H9 (cell line): ENCODE measurements at regions not wholly inside any gene's neighbourhood (a gene's known extent, or its start where the extent isn't known, plus 50 kb on each side); places are given as distances from the start of the nearest gene placed in this dataset.

Experiments used
- DNase-seq: peaks from one replicate; pipeline ENCODE4 v3.0.0-alpha.2; 2017
- H2AFZ ChIP-seq: one replicate; pipeline ENCODE4 v1.6.1; 2013; ENCODE audit warnings: mild to moderate bottlenecking, low read length, control low read depth, moderate library complexity
- H2AK5ac ChIP-seq: 2 replicates; pipeline ENCODE4 v1.6.1; 2013; ENCODE audit warnings: low read length, control low read depth, mixed read lengths; ENCODE audit not compliant: insufficient read length
- H2BK120ac ChIP-seq: one replicate; pipeline ENCODE4 v1.6.1; 2013; ENCODE audit warnings: low read depth, mild to moderate bottlenecking, low read length, control low read depth, inconsistent platforms; ENCODE audit not compliant: poor library complexity, severe bottlenecking
- H2BK12ac ChIP-seq: 2 replicates; pipeline ENCODE4 v1.6.1; 2013; ENCODE audit warnings: low read length, control low read depth, mixed read lengths, low read depth; ENCODE audit not compliant: insufficient read length
- H2BK15ac ChIP-seq: 2 replicates; pipeline ENCODE4 v1.6.1; 2013; ENCODE audit warnings: low read depth, low read length, control low read depth
- H2BK20ac ChIP-seq: one replicate; pipeline ENCODE4 v1.6.1; 2013; ENCODE audit warnings: low read depth, mild to moderate bottlenecking, low read length, control low read depth, inconsistent platforms; ENCODE audit not compliant: poor library complexity, severe bottlenecking
- H2BK5ac ChIP-seq: 2 replicates; pipeline ENCODE4 v1.6.1; 2013; ENCODE audit warnings: low read length, control low read depth, mixed read lengths; ENCODE audit not compliant: insufficient read length
- H3K14ac ChIP-seq: 2 replicates; pipeline ENCODE4 v1.6.1; 2013; ENCODE audit warnings: low read length, control low read depth; ENCODE audit not compliant: insufficient read depth
- H3K18ac ChIP-seq: 2 replicates; pipeline ENCODE4 v1.6.1; 2013; ENCODE audit warnings: low read depth, mild to moderate bottlenecking, mixed read lengths, low read length, control low read depth; ENCODE audit not compliant: insufficient read length
- H3K23ac ChIP-seq: 2 replicates; pipeline ENCODE4 v1.6.1; 2013; ENCODE audit warnings: low read length, control low read depth, mixed read lengths, low read depth; ENCODE audit not compliant: insufficient read length
- H3K23me2 ChIP-seq: 2 replicates; pipeline ENCODE4 v1.6.1; 2013; ENCODE audit warnings: low read depth, mild to moderate bottlenecking, mixed read lengths, low read length, control low read depth; ENCODE audit not compliant: insufficient read length, poor library complexity, severe bottlenecking
- H3K27ac ChIP-seq: 2 replicates; pipeline ENCODE4 v1.5.1; 2013; ENCODE audit warnings: low read length, control low read depth, mixed read lengths, low read depth; ENCODE audit not compliant: insufficient read length
- H3K27me3 ChIP-seq: 2 replicates; pipeline ENCODE4 v1.6.1; 2013; ENCODE audit warnings: low read length, control low read depth, inconsistent platforms; ENCODE audit not compliant: insufficient read depth
- H3K4ac ChIP-seq: 2 replicates; pipeline ENCODE4 v1.6.1; 2013; ENCODE audit warnings: low read depth, mild to moderate bottlenecking, control low read depth, inconsistent platforms, low read length, moderate library complexity
- H3K4me1 ChIP-seq: 2 replicates; pipeline ENCODE4 v1.6.1; 2013; ENCODE audit warnings: low read length, control low read depth, inconsistent platforms; ENCODE audit not compliant: insufficient read depth
- H3K4me2 ChIP-seq: 2 replicates; pipeline ENCODE4 v1.6.1; 2013; ENCODE audit warnings: low read length, control low read depth, mixed read lengths; ENCODE audit not compliant: insufficient read length, insufficient read depth
- H3K56ac ChIP-seq: 2 replicates; pipeline ENCODE4 v1.6.1; 2013; ENCODE audit warnings: low read depth, mild to moderate bottlenecking, mixed read lengths, low read length, control low read depth; ENCODE audit not compliant: insufficient read length
- H3K79me1 ChIP-seq: 2 replicates; pipeline ENCODE4 v1.6.1; 2013; ENCODE audit warnings: low read depth, mild to moderate bottlenecking, moderate library complexity, low read length, control low read depth, inconsistent platforms; ENCODE audit not compliant: insufficient read depth, poor library complexity, severe bottlenecking
- H3K79me2 ChIP-seq: 2 replicates; pipeline ENCODE4 v1.6.1; 2013; ENCODE audit warnings: low read length, control low read depth, inconsistent platforms; ENCODE audit not compliant: insufficient read depth
- H3K9ac ChIP-seq: 2 replicates; pipeline ENCODE4 v1.6.1; 2013; ENCODE audit warnings: low read length, control low read depth, mixed read lengths; ENCODE audit not compliant: insufficient read length; ENCODE audit errors: extremely low read depth
- H3K9me3 ChIP-seq: one replicate; pipeline ENCODE4 v1.6.1; 2013; ENCODE audit warnings: low read depth, low read length, inconsistent platforms; ENCODE audit not compliant: control insufficient read depth
- H3T11ph ChIP-seq: one replicate; pipeline ENCODE4 v1.6.1; 2013; ENCODE audit warnings: mild to moderate bottlenecking, low read length, control low read depth, inconsistent platforms
- H4K20me1 ChIP-seq: one replicate; pipeline ENCODE4 v1.6.1; 2013; ENCODE audit not compliant: control insufficient read depth, insufficient read length, insufficient read depth
- H4K5ac ChIP-seq: 2 replicates; pipeline ENCODE4 v1.6.1; 2013; ENCODE audit warnings: low read depth, mild to moderate bottlenecking, mixed read lengths, low read length, control low read depth; ENCODE audit not compliant: insufficient read length
- H4K8ac ChIP-seq: replicated peaks from 2 replicates; pipeline ENCODE4 v1.6.1; 2013; ENCODE audit warnings: low read length, control low read depth, mixed read lengths, low read depth; ENCODE audit not compliant: insufficient read length
- H4K91ac ChIP-seq: 2 replicates; pipeline ENCODE4 v1.6.1; 2013; ENCODE audit warnings: low read depth, mild to moderate bottlenecking, moderate library complexity, mixed read lengths, low read length, control low read depth; ENCODE audit not compliant: insufficient read length
- H3K27ac Mint-ChIP-seq, 3 experiments: 2 replicates in 2 of 3; 3 replicates in 1 of 3; pipeline ENCODE4 v1.8.0; 2020 to 2021; ENCODE audit warnings: mixed read lengths in 3 of 3, mild to moderate bottlenecking in 1 of 3, moderate library complexity in 1 of 3
- H3K27me3 Mint-ChIP-seq: 2 replicates; pipeline ENCODE4 v1.8.0; 2021; ENCODE audit warnings: low read depth, mild to moderate bottlenecking, moderate library complexity, mixed read lengths
- H3K36me3 Mint-ChIP-seq, 3 experiments: 2 replicates in 2 of 3; 3 replicates in 1 of 3; pipeline ENCODE4 v1.8.0; 2020 to 2021; ENCODE audit warnings: low read depth in 3 of 3, mixed read lengths in 3 of 3; ENCODE audit not compliant: insufficient read depth in 1 of 3
- H3K4me1 Mint-ChIP-seq, 2 experiments: 2 replicates each; pipeline ENCODE4 v1.8.0; 2020; ENCODE audit warnings: mixed read lengths in 2 of 2
- H3K4me3 Mint-ChIP-seq, 2 experiments: 2 replicates in 1 of 2; 3 replicates in 1 of 2; pipeline ENCODE4 v1.8.0; 2020 to 2021; ENCODE audit warnings: mild to moderate bottlenecking in 2 of 2, mixed read lengths in 2 of 2, moderate library complexity in 1 of 2
- H3K9me3 Mint-ChIP-seq, 2 experiments: 2 replicates in 1 of 2; 3 replicates in 1 of 2; pipeline ENCODE4 v1.8.0; 2020; ENCODE audit warnings: mild to moderate bottlenecking in 2 of 2, mixed read lengths in 2 of 2, moderate library complexity in 1 of 2
- CTCF ChIP-seq: fragments of 200-600 bp; sonication (generic); conservative IDR thresholded peaks from 3 replicates; pipeline ENCODE4 v1.8.0; 2021; ENCODE audit warnings: antibody characterized with exemption, mild to moderate bottlenecking
- WGBS: extraction: QIAGEN DNeasy Blood & Tissue Kit; methylation state at CpG from one replicate; pipeline ENCODE4 v1.1.7; 2013; ENCODE audit warnings: missing lambda C conversion rate, low lambda C conversion rate, mixed read lengths; ENCODE audit not compliant: insufficient read length; ENCODE audit errors: extremely low coverage; 5-methylcytosine and 5-hydroxymethylcytosine counted together

GRCh38 chr2:240371129-240372000 is 64.1 kb upstream of the GPC1 start:
- H3K4ac ChIP-seq = no peak overlapping the region
- H2AK5ac ChIP-seq = no peak overlapping the region
- no peak overlapping the region for H3K18ac ChIP-seq
- H4K91ac ChIP-seq = no peak overlapping the region
- H2BK15ac ChIP-seq = no peak overlapping the region
- H2BK120ac ChIP-seq = no peak overlapping the region
- no peak overlapping the region for H3K23ac ChIP-seq
- no peaks in the 10 kb centered on the region for H3K23me2 ChIP-seq
- no peaks in the 10 kb centered on the region for H4K20me1 ChIP-seq
- WGBS = no CpG with 5 or more reads among the region's 22 CpGs
- no peaks in the 10 kb centered on the region for H3K4me1 Mint-ChIP-seq
- no peak overlapping the region for H2AFZ ChIP-seq
- no peaks in the 10 kb centered on the region for H3K36me3 Mint-ChIP-seq
- no peak overlapping the region for H2BK20ac ChIP-seq
- H2BK12ac ChIP-seq = no peak overlapping the region
- H4K8ac ChIP-seq = no peak overlapping the region
- H3K27me3 Mint-ChIP-seq = peaks cover 7% of the 10 kb centered on the region
- no peak overlapping the region for H3K9ac ChIP-seq
- no peaks in the 10 kb centered on the region for H3K79me1 ChIP-seq
- no peak overlapping the region for H4K5ac ChIP-seq
- no peaks in the 10 kb centered on the region for H3K4me1 ChIP-seq
- TF ChIP-seq CTCF = no peak
- H3K27me3 ChIP-seq = no peaks in the 10 kb centered on the region
- no peak overlapping the region for H2BK5ac ChIP-seq
- no peak overlapping the region for H3K27ac ChIP-seq
- H3K9me3 ChIP-seq = no peaks in the 10 kb centered on the region
- no peak overlapping the region; the same call in 1 of the 2 replicates for H3K14ac ChIP-seq
- no peak overlapping the region for H3K56ac ChIP-seq
- H3K4me2 ChIP-seq = no peak overlapping the region
- H3T11ph ChIP-seq = no peak overlapping the region
- H3K27ac Mint-ChIP-seq = no peak overlapping the region; a peak in 1 of 7 replicates
- no peaks in the 10 kb centered on the region for H3K9me3 Mint-ChIP-seq
- DNase-seq = no peak
- H3K4me3 Mint-ChIP-seq = no peak overlapping the region
- H3K79me2 ChIP-seq = no peaks in the 10 kb centered on the region
